Transverse colon (tissue), 4 donors: ENCODE measurements at regions not wholly inside any gene's neighbourhood (a gene's known extent, or its start where the extent isn't known, plus 50 kb on each side); places are given as distances from the start of the nearest gene placed in this dataset.

Experiments used
- POLR2A ChIP-seq: fragments of 450-650 bp; IDR thresholded peaks from one replicate; pipeline ENCODE4 v1.6.1; 2016; ENCODE audit warnings: antibody characterized with exemption, mild to moderate bottlenecking, moderate library complexity
- POLR2AphosphoS5 ChIP-seq, 3 donors: sonication (generic); formaldehyde crosslinking; IDR thresholded peaks; one replicate each; pipeline ENCODE4 v1.6.1; 2016; ENCODE audit warnings: antibody characterized with exemption in 3 of 3
- TF ChIP-seq, protein P1 (sequence below), 5 experiments: fragments of 200-600 bp in 3 of 5; fragments of 450-650 bp in 2 of 5; sonication (generic) in 3 of 5; IDR thresholded peaks; 1 replicate in 2 of 5; 2 replicates in 3 of 5; pipeline ENCODE4 v1.5.1; 2016 to 2017; ENCODE audit warnings: antibody characterized with exemption in 5 of 5, inconsistent platforms in 3 of 5, mild to moderate bottlenecking in 2 of 5, moderate library complexity in 1 of 5

DNA sequence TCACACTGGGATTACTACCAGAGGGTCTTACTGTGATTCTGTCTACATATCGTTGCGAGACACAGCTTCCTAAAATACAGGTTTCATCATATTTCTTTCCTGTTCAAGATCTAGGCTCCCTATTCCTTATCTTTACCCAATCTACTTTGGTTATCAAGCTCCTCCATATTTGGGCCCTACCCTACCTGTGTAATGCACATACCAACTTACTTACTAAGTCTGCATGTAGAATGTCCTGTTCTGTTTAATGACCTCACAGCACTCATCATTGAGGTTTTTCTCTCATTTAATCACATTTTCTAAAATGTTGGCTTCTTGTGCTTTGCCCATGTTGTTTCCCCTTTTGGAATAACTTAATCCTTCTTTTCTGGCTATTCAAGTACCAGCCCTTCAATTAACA is 551.1 kb downstream of the ZEB2 start:
- TF ChIP-seq, protein P1, sequence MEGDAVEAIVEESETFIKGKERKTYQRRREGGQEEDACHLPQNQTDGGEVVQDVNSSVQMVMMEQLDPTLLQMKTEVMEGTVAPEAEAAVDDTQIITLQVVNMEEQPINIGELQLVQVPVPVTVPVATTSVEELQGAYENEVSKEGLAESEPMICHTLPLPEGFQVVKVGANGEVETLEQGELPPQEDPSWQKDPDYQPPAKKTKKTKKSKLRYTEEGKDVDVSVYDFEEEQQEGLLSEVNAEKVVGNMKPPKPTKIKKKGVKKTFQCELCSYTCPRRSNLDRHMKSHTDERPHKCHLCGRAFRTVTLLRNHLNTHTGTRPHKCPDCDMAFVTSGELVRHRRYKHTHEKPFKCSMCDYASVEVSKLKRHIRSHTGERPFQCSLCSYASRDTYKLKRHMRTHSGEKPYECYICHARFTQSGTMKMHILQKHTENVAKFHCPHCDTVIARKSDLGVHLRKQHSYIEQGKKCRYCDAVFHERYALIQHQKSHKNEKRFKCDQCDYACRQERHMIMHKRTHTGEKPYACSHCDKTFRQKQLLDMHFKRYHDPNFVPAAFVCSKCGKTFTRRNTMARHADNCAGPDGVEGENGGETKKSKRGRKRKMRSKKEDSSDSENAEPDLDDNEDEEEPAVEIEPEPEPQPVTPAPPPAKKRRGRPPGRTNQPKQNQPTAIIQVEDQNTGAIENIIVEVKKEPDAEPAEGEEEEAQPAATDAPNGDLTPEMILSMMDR (IDR thresholded peaks at IDR 0.05): no peak
- no peak for TF ChIP-seq POLR2A
- no peak for TF ChIP-seq POLR2AphosphoS5 (IDR thresholded peaks at IDR 0.05)
